IPS DF 19.7 (cell line): ENCODE measurements at regions not wholly inside any gene's neighbourhood (a gene's known extent, or its start where the extent isn't known, plus 50 kb on each side); places are given as distances from the start of the nearest gene placed in this dataset.

ENCODE experiments used
- DNase-seq: peaks from one replicate; pipeline ENCODE4 v3.0.0-alpha.2; 2013; ENCODE audit warnings: low read depth, low spot score

DNA sequence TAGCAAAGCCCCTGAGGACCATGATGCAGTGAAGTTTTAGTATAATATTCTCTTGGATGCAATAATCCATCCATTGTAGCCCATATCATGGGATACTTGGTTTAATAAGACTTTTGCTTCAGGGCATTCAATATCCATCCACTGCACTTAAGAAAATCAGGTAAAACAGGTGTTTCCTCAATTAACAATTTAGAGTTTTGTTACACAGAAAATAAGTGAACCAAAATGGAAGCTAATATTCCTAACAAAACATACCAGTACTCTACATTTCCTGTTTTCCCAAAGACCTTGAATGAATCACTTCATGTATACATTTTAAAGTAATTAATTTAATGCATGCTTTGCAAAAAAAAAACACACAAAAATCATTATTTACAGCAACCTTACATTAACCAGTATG lies 305.6 kb downstream of the NR2F1-AS1 start:
- no peak for DNase-seq

DNA sequence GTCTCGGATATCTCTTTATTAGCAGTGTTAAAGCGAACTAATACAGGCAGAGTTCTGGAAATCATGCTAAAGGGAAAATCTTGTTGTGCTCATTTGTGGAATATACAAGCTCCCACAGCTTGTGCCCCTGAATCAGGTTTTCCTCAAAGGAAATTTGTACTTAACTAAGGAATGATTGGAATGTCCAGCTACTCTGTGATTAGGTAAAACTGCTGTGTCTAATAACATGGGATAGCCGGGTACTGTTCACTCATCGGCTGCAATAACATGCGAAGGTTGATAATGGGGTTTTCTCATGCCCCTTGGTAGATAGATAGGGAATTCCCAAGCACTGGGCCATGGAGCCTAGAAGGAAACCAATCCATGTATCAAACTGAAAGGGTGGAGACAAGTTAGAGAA lies 306.7 kb downstream of the NR2F1-AS1 start:
- DNase-seq, result no peak

DNA sequence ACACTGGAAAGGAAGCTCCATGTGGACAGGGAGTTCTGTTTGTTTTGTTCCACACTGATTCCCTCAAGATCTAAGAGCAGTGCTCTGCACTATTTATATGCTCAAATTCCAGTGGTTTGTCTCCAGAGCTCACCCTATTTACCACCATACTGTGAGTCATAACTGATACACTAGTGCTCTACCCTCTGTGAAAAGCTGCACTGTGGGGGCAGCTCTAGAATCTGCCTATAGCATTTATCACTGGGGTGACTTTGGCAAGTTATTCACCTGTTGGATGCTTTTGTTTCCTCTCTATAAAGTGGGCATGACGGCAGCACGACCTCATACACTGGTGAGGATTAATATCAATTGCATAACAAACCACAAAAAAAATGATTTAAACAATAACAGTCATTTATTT lies 307.8 kb downstream of the NR2F1-AS1 start:
- no peak for DNase-seq

DNA sequence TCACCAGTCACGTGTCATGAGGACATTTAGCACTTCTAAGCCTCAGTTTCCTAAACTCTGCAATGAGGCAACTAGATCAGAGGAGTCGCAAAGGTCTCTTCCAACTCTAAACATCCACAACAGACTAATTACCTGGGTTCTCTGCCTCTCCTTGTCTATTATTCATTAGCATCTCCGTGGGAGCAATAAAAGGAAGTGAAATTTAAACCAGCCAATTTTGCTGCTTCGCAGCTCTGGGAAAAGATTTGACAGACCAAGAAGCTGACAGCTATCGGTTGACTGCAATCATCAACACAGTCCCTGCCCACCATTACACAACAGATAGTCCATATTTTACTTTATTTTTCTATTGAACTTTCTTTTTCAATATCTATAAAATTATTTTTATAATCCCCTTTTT lies 308.9 kb downstream of the NR2F1-AS1 start:
- DNase-seq, result no peak

DNA sequence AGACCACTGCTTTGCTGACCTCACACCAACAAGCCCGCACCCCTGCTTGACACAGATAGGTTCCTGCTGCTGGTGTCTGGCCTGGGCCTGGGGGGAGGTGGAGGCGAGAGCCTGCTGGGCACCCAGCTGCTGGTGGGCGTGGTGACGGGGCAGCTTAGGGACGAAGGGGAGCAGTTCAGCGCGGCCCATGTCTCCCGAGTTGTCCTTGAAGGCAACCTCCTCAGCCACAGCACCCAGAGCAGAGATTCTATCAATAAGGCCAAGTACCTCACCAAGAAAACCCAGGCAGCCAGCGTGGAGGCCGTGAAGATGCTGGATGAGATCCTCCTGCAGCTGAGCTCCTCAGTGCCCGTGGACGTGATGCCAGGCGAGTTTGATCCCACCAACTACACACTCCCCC lies 313.3 kb downstream of the NR2F1-AS1 start:
- no peak for DNase-seq

DNA sequence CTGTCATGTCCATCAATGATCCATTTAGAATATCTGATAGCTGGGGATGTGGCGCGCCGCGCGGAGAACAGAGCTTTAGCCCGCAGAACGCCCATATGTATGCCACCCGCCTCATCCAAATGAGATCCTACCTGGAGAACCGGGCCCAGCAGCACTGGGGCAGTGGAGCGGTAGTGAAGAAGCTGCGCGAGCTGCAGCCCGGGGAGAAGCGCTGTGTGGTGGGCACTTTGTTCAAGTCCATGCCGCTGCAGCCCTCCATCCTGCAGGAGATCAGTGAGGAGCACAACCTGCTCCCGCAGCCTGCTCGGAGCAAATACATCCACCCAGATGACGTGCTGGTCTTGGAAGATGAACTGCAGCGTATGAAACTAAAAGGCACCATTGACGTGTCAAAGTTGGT lies 313.7 kb downstream of the NR2F1-AS1 start:
- DNase-seq, result no peak

DNA sequence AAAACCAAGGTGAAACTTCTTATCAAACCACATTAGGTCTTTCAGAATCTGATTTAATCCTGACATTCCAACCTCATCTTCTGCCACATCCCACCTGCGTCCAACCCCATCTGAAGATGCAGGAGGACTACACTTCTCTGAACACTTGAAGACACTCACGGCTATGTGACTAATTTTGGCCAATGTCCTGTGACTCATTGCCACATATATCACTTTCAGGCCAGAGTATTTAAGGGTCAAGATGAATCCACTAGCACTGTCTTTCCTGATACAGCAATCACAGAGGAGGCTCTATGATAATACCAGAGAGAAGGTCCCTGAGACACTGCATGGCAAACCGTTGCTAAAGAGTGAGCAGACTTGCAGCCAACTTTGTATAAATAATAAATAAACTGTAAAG lies 323.4 kb downstream of the NR2F1-AS1 start:
- DNase-seq, result no peak

DNA sequence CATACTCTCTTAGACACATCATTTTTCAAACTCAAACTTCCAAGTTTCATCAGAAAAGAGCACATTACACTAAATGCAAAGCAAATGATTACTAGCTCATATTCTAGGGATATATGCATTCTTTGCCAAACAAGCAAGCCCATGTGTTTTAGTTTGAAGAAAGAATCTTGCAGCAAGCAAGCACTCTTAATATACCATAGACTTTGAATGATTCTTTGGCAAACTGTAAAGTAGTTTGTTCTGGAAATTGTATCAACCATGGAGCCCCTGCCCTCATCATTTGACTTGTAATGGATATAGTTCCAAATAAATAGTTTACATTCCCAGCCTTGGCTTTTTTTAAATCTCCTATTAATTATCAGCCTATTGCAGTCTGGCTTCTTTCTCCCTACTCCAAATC lies 325.2 kb downstream of the NR2F1-AS1 start:
- no peak for DNase-seq

DNA sequence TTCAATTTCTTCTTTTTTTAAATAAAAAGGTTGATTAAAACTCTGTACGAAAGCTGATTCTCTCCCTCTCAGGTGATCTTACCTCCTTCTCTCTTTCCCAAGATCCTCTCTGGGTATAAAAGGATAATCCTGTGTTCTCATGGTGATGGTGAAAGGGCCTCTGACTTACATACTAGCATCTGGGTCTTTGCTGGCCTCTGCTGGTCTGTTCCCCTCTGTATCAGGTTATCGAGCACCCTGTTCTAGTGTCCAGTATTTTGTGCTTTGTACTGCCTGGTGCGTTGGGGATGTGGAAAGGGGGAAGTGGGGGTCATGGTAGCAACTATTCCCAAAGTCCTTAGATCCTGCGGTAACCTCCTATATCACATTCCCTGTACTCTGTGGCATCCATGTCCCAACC lies 328.9 kb downstream of the NR2F1-AS1 start:
- DNase-seq, result no peak

DNA sequence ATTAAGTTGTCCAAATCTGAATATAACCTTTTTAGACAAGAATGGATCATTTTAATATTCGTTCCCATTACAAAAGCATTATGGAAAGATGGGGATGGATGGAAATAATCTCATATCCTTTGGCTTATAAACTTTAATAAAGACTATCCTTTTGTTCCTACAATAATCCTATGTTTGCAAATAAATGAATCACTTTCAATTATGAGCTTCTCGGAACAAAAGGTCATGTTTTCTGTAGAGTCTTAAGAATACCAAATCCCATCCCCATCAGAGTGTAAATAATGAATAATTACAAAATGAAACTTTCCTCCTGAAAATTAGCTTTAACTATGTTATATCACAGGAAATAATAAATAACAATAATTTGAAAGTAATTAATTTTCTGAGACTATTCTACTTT lies 329.7 kb downstream of the NR2F1-AS1 start:
- DNase-seq, result no peak

DNA sequence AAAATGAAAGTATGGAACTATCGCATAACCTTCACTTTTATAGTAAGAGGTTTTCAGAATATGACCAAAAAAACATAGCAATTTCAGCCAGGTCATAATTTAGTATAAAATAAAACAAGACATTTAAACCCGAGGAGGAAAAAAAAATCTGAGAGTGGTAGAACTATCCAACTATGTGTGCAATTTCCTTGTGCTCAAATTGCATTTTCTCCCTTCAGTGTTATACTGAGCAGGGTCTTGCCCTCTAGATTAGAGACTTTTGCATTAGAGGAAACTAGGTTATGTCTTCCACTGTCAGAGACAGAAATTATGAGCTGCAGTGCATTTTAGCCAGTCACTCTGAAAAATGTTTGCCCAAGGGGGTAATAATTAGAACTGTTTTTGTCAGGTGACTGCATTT lies 330.6 kb downstream of the NR2F1-AS1 start:
- no peak for DNase-seq

DNA sequence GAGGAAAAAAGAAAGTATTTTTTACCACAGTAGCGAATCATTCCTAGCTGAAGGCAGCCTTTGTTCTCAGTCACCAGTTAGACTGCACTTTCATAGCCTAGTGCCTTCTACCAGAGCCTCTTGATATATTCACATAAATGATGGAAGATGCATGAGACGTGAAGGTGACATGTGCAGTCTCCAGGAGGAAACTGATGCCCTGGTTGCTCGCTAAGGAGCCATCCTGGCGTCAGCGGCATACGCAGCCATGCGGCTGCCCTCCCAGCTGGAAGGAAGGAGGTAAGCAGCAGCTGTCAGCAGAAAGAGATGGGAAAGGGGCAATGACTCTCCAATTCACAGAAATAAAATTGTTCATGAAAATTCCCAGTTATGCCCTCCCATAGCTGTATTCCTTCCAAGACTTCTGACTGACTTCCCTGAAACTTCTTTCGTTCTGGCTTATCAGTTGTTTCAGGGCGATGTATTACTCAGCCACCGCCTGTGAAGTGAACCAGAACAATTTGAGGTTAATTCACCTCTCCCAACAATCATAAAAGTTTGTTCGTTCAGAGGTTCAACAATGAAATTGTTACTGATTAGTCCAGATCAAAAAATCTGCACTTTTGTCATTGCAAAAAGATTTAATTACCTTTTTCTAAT lies 331.2 kb downstream of the NR2F1-AS1 start:
- DNase-seq, result no peak

DNA sequence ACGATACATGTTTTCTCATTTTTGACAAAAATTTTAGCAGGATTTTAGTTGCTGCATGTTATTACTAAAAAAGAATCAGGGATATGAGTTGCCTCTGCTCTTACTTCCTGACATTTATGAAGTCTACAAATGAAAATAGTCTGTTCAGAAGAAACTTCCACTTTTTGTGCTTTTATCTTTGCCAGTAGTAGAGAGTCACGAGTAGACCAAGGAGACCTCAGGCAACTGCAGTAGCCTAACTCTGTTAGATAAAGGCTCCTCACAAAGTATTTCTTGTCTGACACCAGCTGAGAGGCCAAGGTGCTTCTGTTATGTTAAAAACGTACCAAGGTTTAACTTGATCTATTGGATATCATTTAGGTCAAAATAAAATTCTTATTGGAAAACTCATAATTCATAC lies 333.9 kb downstream of the NR2F1-AS1 start:
- no peak for DNase-seq

DNA sequence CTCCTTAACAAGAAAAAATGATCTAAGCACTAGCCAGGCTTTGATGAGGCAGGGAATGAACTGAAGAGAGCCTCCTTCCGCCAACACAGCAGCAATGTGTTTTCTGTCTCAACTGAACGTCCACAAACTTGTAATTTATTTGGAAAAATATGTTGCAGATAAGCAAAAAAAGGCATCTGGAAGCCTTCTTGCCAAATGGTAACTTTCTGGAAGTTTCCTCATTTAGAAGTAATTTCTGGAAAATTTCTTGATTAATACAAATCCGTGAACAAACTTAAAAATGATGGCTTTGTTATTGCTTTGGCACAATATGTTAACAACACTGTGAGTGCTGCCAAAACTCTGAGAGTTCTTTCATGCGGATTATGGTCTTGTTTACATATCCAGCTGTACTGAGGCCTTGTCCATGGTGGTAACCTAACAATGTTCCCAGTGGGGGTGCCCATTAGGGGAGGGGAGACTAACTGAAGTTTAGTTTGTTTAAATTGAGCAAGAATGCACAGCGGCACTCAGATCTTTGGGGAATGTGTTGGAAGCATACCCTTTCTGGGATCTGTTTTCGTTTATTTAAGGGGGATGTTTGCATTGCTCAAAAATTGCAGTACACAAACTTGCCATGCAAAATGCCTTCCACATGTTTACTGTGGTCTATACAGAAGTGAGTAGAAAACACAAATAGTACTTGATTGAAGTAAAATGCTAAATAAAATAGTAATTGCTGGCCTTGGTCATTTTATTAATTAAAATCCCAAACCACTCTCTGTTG lies 334.7 kb downstream of the NR2F1-AS1 start:
- no peak for DNase-seq

DNA sequence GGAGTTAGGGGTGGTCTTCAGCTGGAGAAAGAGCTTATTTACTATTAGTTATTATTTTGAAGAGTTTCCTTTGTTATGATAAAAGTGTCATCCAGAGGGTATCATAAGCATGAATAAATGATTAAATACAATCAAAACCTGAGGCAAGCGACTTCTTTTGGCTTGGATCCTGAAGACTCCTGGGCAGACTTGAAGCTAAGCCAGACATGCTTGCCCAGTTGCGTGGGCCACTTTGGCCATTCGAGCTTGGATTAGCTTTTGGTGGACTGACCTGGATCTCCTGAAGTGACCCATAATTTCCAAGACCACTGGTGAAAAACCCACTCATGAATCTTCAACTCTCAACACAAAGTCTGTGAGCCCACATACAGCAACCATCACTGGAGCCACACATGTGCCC lies 335.8 kb downstream of the NR2F1-AS1 start:
- DNase-seq, result no peak

DNA sequence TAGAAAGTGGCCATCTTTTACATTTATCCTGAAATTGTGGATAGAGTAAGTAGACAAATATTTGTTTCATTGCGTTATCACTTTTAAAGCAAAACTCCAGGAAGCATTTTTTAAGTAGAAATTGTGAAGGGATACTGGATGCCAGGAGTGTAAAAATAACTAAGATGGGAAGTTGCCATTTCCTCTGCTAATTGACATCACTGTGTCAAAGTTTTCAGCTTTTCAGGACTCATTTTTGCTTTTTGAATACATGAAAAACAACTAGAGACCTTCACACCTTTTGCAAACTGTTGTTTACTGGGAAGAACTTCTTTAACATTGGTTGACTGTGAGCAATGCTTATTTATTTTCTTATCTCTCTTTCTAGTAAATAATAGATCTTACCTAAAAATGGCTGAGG lies 337.5 kb downstream of the NR2F1-AS1 start:
- no peak for DNase-seq

DNA sequence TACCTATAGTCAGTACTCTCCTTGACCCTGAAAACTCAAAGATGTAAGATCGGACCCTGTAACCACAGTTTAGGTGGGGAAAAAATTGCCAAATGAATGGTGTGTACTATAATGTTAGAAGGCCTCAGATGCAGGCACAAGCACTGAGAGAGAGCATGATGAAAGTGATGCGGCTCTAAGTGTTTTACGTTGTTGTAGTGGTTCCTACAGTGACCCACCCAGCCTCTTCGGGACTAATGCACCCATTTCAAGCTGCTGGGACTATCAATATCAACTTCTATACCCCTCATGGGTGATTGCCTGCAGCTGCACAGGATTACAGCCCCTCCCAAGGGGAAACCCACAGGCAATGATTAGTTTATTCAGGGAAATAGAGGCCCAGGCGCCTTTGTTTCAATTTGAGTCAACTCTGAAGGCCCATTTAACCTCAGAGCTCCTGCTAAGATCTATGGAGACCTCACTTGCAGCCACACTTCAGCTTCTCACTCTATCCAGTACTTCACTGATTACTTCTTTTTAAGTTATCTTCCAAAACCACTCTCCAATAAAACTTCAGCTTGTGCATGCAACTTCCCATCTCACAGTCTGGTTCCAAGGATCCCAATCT lies 340.7 kb downstream of the NR2F1-AS1 start:
- no peak for DNase-seq

DNA sequence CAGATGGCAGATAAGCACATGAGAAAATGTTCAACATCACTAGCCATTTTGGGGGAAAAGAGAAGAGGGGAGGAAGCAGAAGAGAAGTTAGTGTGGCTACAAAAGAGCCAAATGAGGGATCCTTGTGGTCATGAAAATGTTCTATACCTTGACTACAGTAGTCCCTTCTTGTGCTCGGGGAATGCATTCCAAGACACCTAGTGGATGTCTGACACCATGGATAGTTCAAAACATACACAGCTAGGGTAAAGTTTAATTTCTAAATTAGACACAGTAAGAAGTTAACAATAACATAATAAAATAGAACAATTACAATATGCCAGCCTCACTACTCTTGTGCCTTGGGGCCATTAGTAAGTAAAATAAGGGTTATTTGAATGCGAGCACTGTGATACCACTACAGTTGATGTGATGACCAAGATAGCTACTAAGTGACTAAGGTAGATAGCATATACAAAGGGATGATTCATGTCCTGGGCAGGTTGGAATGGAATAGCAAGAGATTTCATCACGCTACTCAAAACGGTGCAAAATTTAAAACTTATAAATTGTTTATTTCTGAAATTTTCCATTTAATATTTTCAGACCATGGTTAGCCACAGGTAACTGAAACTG lies 344.1 kb downstream of the NR2F1-AS1 start:
- no peak for DNase-seq

DNA sequence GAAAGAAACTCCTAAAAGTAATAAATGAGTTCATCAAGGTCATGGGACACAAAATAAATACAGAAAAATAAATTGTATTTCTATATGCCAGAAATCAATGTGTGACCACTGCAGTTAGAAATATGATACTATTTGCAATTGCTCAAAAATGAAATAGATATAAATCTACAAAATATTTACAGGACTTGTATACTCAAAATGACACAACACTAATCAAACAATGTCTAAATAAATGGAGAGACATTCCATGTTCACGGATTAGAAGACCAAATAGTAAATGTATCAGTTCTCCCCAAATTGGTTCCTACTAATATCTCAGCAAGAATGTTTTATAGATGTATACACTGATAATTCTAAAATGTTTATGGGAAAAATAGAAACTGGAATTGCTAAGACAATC lies 345.3 kb downstream of the NR2F1-AS1 start:
- no peak for DNase-seq

DNA sequence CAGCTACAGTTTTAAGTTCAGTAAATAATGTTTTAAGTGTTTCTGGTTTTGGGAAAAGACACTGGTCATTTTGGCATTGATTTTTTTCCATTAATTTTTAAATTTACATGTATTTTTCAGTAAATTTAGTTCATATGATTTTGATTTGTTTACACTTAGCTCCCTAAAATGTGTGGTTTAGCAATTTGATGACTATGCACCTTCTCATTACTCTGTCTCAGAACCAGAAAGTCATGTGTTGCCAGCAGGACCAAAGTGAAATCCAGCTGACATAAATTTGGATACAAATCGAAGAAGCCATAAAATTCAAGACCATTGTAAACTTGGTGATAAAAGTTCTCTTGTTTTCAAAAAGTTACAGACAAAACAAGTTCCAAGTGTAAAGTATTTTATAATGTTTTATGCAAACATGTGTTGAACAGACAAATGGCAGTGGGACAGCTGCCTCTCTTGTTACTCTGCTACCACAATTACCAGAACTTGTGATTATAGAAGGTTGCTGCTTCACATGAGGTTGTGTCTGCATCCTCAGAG lies 354.8 kb downstream of the NR2F1-AS1 start:
- no peak for DNase-seq

DNA sequence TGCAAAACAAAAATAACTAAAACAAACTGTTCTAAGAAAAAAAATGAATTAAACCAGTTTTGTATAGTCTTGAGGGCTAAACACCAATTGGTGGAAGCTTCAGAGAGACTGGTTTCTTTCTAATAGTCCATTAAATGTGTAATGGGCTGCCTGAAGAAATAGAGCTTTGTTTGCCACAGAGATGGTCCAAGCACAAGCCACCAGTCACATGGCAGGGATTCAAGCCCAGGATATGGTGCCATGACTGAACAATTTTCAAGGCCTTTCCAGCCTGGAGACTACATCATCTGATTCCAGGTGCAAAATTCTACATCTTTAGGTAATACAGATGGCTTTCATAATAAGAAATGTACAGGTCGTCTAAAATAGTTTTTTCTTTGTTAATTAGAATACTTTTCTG lies 355.3 kb downstream of the NR2F1-AS1 start:
- no peak for DNase-seq

DNA sequence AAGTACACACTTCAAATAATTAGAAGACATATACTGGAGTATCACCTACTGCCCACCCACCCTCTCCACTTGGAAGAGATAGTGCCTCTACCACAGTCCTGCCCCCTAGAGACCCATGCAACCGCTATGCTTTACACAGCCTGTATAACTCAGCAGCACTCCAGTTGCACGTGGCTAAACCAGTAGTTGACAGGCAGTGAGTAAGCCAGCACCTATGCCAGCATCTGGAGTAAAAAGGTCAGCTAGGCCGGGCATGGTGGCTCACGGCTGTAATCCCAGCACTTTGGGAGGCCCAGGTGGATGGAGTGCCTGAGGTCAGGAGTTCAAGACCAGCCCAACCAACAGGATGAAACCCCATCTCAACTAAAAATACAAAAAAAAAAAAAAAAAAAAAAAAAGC lies 356.4 kb downstream of the NR2F1-AS1 start:
- DNase-seq, result no peak

DNA sequence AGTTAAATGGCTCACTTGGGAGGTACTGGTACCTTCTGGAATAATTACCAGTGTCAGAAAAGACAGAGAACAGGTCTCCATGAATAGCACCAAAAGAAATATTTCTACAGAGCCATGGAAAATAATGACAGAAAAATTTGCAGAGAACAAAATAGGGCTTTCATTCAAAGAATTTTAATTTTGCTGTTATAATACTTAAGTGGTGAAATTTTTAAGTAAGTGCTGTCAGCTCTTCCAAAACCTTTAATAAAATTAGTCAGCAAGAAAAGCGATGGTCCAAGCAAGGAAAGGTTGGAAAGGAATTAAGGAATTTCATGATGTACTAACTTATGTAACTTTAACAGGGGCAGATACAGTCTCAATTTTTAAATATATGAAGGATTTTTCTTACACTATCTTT lies 359.2 kb downstream of the NR2F1-AS1 start:
- DNase-seq, result no peak
